Kidney (tissue), 13 donors: ENCODE measurements at regions not wholly inside any gene's neighbourhood (a gene's known extent, or its start where the extent isn't known, plus 50 kb on each side); places are given as distances from the start of the nearest gene placed in this dataset.

Experiments used
- DNase-seq, 5 donors: peaks; one replicate each; pipeline ENCODE4 v3.0.0-alpha.2; 2013 to 2020
- FAIRE-seq: peaks from 2 replicates; lab custom pipeline; 2012; peaks lifted over from hg19 to GRCh38; lab: Jason Lieb, UNC
- H3K27ac ChIP-seq, 2 donors: one replicate each; pipeline ENCODE4 v1.7.0; 2013; ENCODE audit warnings: low read depth in 2 of 2, low read length in 2 of 2, inconsistent platforms in 1 of 2
- H3K27me3 ChIP-seq: one replicate; pipeline ENCODE4 v1.7.1; 2013; ENCODE audit warnings: low read length, inconsistent platforms; ENCODE audit not compliant: control insufficient read depth, insufficient read depth
- H3K36me3 ChIP-seq, 3 donors: one replicate each; pipeline versions ENCODE4 v1.7.0 to v1.7.1; 2013; ENCODE audit warnings: low read length in 3 of 3, control low read depth in 1 of 3, inconsistent platforms in 1 of 3; ENCODE audit not compliant: insufficient read depth in 3 of 3, control insufficient read depth in 2 of 3
- H3K4me1 ChIP-seq, 3 donors: one replicate each; pipeline versions ENCODE4 v1.7.0 to v1.7.1; 2013; ENCODE audit warnings: low read length in 3 of 3, inconsistent platforms in 1 of 3, low read depth in 1 of 3; ENCODE audit not compliant: control insufficient read depth in 2 of 3, insufficient read depth in 2 of 3
- H3K4me3 ChIP-seq, 3 donors: one replicate each; pipeline versions ENCODE4 v1.7.0 to v1.8.1; 2013; ENCODE audit warnings: low read length in 3 of 3, control low read depth in 1 of 3, inconsistent platforms in 1 of 3
- H3K9ac ChIP-seq, 3 donors: one replicate each; pipeline versions ENCODE4 v1.7.0 to v1.7.1; 2013; ENCODE audit warnings: low read length in 3 of 3, control low read depth in 1 of 3, inconsistent platforms in 1 of 3
- H3K9me3 ChIP-seq, 3 donors: one replicate each; pipeline versions ENCODE4 v1.7.0 to v1.7.1; 2013; ENCODE audit warnings: low read length in 3 of 3, control low read depth in 1 of 3, inconsistent platforms in 1 of 3; ENCODE audit not compliant: control insufficient read depth in 2 of 3, insufficient read depth in 1 of 3
- CTCF ChIP-seq: IDR thresholded peaks from 3 replicates; pipeline ENCODE4 v1.5.1; 2012; ENCODE audit warnings: mild to moderate bottlenecking, moderate library complexity, borderline replicate concordance; ENCODE audit not compliant: insufficient read depth; ENCODE audit errors: extremely low read depth
- intact Hi-C: fragments of 100-400 bp; cut with DNase I; formaldehyde crosslinking; loops from one replicate; pipeline ENCODE4 v1.11.1; 2022
- donor health status: control.
- donor health status: control.
- donor health status: control.
- donor health status: control.
- donor health status: control.
- donor health status: DM: yes; HTN: yes; CAD: no.
- donor health status: Normal renal cell carcinoma (clear cell type).

GRCh38 chr15:25624504-25625177 is 185.8 kb upstream of the UBE3A start:
- FAIRE-seq, result no peak
- DNase-seq, result no peak
- Histone ChIP-seq H3K27me3 (no peaks in the 10 kb centered on the region), H3K36me3 (no peaks in the 10 kb centered on the region), H3K9ac (no peak overlapping the region), H3K27ac (no peak overlapping the region), H3K4me3 (no peak overlapping the region), H3K4me1 (no peaks in the 10 kb centered on the region), H3K9me3 (no peaks in the 10 kb centered on the region)
- intact Hi-C loops, result no loop called here
- TF ChIP-seq CTCF, result no peak

GRCh38 chr15:25623708-25624107 is 184.9 kb upstream of the UBE3A start:
- intact Hi-C loops, result no loop called here
- Histone ChIP-seq H3K9ac (no peak overlapping the region), H3K4me3 (no peak overlapping the region), H3K36me3 (no peaks in the 10 kb centered on the region), H3K27ac (no peak overlapping the region), H3K4me1 (no peaks in the 10 kb centered on the region), H3K27me3 (no peaks in the 10 kb centered on the region), H3K9me3 (no peaks in the 10 kb centered on the region)
- no peak for DNase-seq
- TF ChIP-seq CTCF, result no peak
- FAIRE-seq, result no peak

GRCh38 chr15:25620466-25620865 is 181.6 kb upstream of the UBE3A start:
- DNase-seq (no peak), FAIRE-seq (no peak)
- no peaks in the 10 kb centered on the region for H3K4me1 ChIP-seq
- no peak overlapping the region for H3K27ac ChIP-seq
- no peaks in the 10 kb centered on the region for H3K27me3 ChIP-seq
- H3K9me3 ChIP-seq, result no peaks in the 10 kb centered on the region
- H3K9ac ChIP-seq, result no peak overlapping the region
- H3K36me3 ChIP-seq, result no peaks in the 10 kb centered on the region
- TF ChIP-seq CTCF, result no peak
- H3K4me3 ChIP-seq, result no peak overlapping the region
- intact Hi-C loops, result no loop called here

GRCh38 chr15:25619761-25620160 is 180.9 kb upstream of the UBE3A start:
- Histone ChIP-seq H3K4me1 (no peaks in the 10 kb centered on the region), H3K4me3 (no peak overlapping the region), H3K9me3 (no peaks in the 10 kb centered on the region), H3K9ac (no peak overlapping the region), H3K27ac (no peak overlapping the region), H3K27me3 (no peaks in the 10 kb centered on the region), H3K36me3 (no peaks in the 10 kb centered on the region)
- intact Hi-C loops, result no loop called here
- TF ChIP-seq CTCF, result no peak
- FAIRE-seq (no peak), DNase-seq (no peak)
